HFF-Myc (cell line): ENCODE measurements at regions not wholly inside any gene's neighbourhood (a gene's known extent, or its start where the extent isn't known, plus 50 kb on each side); places are given as distances from the start of the nearest gene placed in this dataset.

ENCODE experiments used
- DNase-seq: peaks from one replicate; pipeline ENCODE4 v3.0.0-alpha.2; 2011; ENCODE audit warnings: low read depth; ENCODE audit errors: extremely low read depth
- H3K4me3 ChIP-seq: replicated peaks from 2 replicates; pipeline ENCODE4 v1.5.1; 2011; ENCODE audit warnings: low read depth, mild to moderate bottlenecking, control low read depth, low read length
- CTCF ChIP-seq: IDR thresholded peaks from 2 replicates; pipeline ENCODE4 v1.5.1; 2012; ENCODE audit warnings: mild to moderate bottlenecking, low read depth, low read length, control low read depth; ENCODE audit errors: missing control alignments

GRCh38 chr3:31185062-31185357 lies 290.5 kb upstream of the GADL1 start:
- no peak for DNase-seq
- TF ChIP-seq CTCF, result no peak
- H3K4me3 ChIP-seq, result no peak overlapping the region

GRCh38 chr3:31186041-31186440 lies 291.6 kb upstream of the GADL1 start:
- DNase-seq, result no peak
- H3K4me3 ChIP-seq, result no peak overlapping the region
- no peak for TF ChIP-seq CTCF

DNA sequence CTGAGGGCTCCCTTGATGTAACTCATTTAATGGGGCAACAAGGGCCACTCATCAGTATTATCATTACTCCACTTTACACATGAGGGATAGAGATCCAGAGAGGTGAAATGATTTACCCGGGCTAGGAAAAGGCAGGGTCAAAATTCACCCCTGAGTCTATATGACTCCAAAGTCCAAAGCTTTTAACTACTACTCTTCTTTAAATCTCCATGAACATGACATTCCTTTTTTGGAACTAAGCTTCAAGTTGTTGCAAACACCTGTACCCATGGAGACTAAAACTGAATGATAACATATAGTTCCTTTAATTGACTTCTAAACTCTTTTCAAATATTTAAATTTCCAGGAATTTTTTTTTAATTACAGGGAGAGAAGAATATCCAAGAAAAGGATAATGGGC lies 292.9 kb upstream of the GADL1 start:
- no peak for DNase-seq
- TF ChIP-seq CTCF, result no peak
- H3K4me3 ChIP-seq, result no peak overlapping the region

DNA sequence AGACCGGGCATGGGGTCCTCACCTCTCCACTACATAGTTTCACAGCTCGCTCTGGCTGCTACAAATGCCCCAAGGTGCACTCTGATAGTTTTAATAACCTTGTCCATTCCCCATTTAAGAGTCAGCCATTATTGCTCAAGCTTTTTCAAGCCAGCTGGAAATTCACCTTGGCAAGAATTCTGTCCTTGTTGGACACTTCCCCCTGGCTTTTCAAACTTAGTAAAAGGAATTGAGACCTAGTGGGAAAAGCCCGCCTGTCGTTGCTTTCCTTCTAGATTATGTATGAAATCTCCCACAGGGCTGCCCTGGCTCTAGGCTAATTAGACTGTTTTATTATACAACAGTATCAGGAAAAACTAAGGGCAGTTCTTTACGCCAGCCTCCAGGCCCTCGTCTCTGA lies 293.7 kb upstream of the GADL1 start:
- DNase-seq, result no peak
- H3K4me3 ChIP-seq, result no peak overlapping the region
- no peak for TF ChIP-seq CTCF

DNA sequence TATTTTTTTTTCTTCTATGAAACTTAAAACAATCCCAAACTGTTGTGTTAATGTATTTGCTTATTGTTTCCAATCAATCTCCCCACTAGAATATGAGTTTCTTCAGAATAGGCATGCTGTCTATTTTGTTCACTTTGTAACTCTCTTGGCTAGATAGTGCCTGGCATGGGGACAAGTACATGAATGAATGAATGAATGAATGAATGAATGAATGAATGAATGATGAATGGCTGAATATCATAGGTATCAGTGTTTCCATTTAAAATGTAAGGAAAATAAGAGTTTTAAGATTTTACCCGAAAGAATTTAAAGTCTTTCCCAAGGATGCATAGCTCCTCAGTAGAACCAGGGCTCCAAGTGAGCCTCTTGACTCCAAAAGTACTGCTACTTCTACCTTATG lies 294.9 kb upstream of the GADL1 start:
- TF ChIP-seq CTCF, result no peak
- DNase-seq, result no peak
- no peak overlapping the region for H3K4me3 ChIP-seq

DNA sequence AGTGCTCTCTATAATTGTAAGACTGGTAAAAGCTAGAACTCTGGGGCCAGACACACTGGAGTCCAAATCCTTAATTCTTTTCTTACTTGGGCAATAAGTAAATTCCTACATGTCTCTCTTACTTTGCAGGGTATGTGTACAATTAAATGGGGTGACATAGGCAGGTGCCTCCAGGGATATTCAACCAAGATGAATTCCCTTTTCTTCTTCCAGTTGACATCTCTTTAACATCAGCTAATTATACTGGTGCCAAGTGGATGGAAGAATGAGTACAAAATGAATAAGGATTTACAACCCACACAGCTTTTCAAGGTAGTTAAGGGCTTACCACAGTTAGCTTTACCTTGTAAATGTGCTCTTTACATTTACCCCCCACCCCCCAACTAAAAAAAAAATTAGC lies 295.5 kb upstream of the GADL1 start:
- no peak for TF ChIP-seq CTCF
- H3K4me3 ChIP-seq, result no peak overlapping the region
- DNase-seq, result no peak

- DNase-seq, result no peak
- no peak for TF ChIP-seq CTCF
- H3K4me3 ChIP-seq, result no peak overlapping the region
These were observed 296.9 kb upstream of the GADL1 start for GRCh38 chr3:31191354-31191753.
